Posterior vena cava (tissue), 2 donors: ENCODE measurements at regions not wholly inside any gene's neighbourhood (a gene's known extent, or its start where the extent isn't known, plus 50 kb on each side); places are given as distances from the start of the nearest gene placed in this dataset.
"Not testable (repeated sequence)": the region's sequence is repeated elsewhere in the genome, so short reads cannot be mapped to it uniquely, and the experiment has no call there.

ENCODE experiments used
- DNase-seq: peaks from one replicate; pipeline ENCODE4 v3.0.0-alpha.2; 2020; ENCODE audit warnings: low spot score
- intact Hi-C, 2 donors: fragments of 100-400 bp; cut with DNase I; formaldehyde crosslinking; loops; one replicate each; pipeline versions ENCODE4 v1.14.1 to v1.14.2; 2022 to 2023
- donor health status: DM: yes; HTN: yes; CAD: no.
- donor health status: DM: yes; HTN: yes; CAD: no.

DNA sequence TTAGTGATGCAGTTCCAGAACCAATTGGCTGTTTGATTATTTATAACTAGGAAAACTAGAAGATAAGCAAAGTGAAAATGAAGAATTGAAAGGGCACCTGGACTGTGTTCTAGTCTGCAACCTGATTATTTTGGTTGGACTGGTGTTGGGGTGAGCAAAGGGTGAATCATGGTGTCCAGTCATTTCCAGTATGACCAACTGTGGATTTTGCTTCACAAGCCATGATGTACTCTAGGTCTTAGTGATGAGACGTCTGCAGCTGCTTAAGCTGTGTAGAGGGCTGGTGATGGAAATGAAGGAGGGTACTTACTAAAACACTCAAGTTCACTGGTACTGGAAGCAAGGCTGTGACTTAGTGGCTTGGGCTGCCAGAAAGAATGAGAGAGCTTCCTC lies 193.2 kb upstream of the FRMD6 start:
- DNase-seq: no peak

DNA sequence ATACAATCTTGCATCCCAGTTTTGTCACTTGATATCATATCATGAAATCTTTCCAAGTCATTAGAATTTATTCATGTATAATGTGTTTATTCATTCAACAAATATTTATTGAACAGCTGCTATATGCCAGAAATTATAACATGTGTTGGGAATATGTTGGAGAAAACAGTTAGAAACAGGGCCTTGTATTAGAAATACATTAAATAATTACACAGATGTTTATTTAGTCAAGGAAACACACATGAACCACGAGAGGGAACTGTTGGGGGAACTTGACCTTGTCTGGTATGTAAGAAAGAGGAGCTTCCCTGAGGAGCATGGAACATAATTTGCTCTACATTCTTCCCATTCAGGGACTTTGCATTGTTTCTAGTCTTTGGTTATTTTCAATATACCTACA lies 191.7 kb upstream of the FRMD6 start:
- DNase-seq: no peak
- intact Hi-C loops: no loop called here

More for the DNA sequence above, 193.2 kb upstream of the FRMD6 start:
- intact Hi-C loops: no loop called here

- intact Hi-C loops: no loop called here
- DNase-seq: no peak
These were observed 189.5 kb upstream of the FRMD6 start for GRCh38 chr14:51462182-51462581.

GRCh38 chr14:51462706-51463105 lies 189.0 kb upstream of the FRMD6 start:
- DNase-seq: no peak
- intact Hi-C loops: no loop called here

DNA sequence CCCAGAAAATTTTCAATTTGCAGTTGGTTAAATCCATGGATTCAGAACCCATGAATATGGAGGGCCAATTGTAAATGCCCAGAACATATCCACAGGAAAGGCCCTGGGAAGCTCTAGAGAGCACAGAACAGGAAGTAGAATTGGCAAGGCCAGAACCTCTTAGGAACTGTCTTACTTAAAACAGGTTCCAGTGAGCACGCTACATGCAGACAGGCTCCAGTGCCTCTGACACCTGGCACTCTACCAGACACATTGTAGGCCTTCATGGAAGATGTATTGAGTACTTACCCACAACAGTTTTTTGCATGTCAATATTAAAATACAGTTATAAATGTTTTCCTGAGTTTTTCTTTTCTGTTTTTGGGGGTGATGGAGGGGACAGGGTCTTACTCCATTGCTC lies 188.2 kb upstream of the FRMD6 start:
- intact Hi-C loops: no loop called here
- DNase-seq: no peak

DNA sequence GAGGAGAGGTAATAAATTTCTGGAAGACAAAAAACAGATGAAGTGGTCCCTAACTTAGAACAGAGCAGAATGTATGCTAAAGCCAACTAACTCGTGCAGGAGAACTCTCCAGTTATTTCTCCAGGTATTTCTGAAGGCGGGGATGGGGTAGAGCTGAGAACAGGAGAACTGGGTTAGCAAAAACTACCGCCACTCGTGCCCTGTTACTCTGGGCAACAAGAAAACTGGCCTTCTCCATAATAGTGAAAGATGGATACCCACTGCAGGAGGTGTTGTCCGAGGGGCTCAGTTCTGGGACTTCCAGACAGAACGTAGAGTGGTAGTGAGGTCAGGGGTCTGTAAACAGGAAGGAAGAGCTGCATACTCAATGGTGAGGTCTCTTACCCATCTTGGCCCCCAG lies 187.3 kb upstream of the FRMD6 start:
- DNase-seq: no peak
- intact Hi-C loops: no loop called here

- DNase-seq: no peak
- intact Hi-C loops: no loop called here
These were observed 186.2 kb upstream of the FRMD6 start for GRCh38 chr14:51465486-51465885.

DNA sequence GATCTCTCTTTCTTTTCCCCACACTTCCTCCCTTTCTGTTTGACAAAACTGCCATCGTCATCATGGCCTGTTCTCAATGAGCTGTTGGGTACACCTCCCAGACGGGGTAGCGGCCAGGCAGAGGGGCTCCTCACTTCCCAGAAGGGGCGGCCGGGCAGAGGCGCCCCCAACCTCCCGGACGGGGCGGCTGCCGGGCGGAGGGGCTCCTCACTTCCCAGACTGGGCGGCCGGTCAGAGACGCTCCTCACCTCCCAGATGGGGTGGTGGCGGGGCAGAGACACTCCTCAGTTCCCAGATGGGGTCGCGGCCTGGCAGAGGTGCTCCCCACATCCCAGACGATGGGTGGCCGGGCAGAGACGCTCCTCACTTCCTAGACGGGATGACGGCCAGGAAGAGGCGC lies 184.3 kb upstream of the FRMD6 start:
- DNase-seq, intact Hi-C loops: not testable (repeated sequence)

- intact Hi-C loops: no loop called here
- no peak for DNase-seq
These were observed 183.2 kb upstream of the FRMD6 start for GRCh38 chr14:51468523-51468922.

- no peak for DNase-seq
- intact Hi-C loops: loop anchor here in 1 of 2 donors (5.0 kb wide), 1 partner anchor 656 kb away; no protein-coding TSS in a partner anchor
These were observed 178.8 kb upstream of the FRMD6 start for GRCh38 chr14:51472881-51473280.

GRCh38 chr14:51473351-51473750 lies 178.4 kb upstream of the FRMD6 start:
- intact Hi-C loops: loop anchor here in 1 of 2 donors (5.0 kb wide), 1 partner anchor 656 kb away; no protein-coding TSS in a partner anchor
- DNase-seq: no peak

GRCh38 chr14:51473808-51474565 lies 177.7 kb upstream of the FRMD6 start:
- no peak for DNase-seq
- intact Hi-C loops: loop anchor here in 1 of 2 donors (5.0 kb wide), 1 partner anchor 657 kb away; no protein-coding TSS in a partner anchor

GRCh38 chr14:51474854-51475253 lies 176.9 kb upstream of the FRMD6 start:
- intact Hi-C loops: loop anchor here in 1 of 2 donors (5.0 kb wide), 1 partner anchor 658 kb away; no protein-coding TSS in a partner anchor
- no peak for DNase-seq

DNA sequence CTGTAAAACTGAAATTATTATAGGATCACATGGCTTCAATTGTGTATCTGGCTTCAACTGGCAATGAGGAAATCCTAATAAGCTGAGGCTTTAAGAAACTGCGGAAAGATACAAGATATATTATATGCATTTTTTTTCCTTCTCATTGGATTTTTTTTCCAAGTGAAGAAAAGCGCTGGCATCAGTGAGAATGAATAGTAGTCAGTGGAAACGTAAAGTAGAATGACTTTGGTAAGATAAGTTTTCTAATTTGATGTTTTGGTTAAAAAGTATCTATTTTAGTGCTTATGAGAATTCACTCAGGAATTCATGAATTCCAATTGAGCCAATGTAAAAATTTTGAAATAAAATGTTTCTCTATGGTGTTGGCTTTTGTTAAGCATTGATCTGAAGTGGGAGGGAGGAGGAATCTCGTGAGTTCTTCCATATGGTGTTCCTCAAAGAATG lies 173.5 kb upstream of the FRMD6 start:
- DNase-seq: no peak

GRCh38 chr14:51479584-51480325 lies 172.0 kb upstream of the FRMD6 start:
- intact Hi-C loops: no loop called here
- DNase-seq: no peak

More for the DNA sequence above, 173.5 kb upstream of the FRMD6 start:
- intact Hi-C loops: no loop called here

GRCh38 chr14:51481643-51482042 lies 170.1 kb upstream of the FRMD6 start:
- intact Hi-C loops: no loop called here
- no peak for DNase-seq

DNA sequence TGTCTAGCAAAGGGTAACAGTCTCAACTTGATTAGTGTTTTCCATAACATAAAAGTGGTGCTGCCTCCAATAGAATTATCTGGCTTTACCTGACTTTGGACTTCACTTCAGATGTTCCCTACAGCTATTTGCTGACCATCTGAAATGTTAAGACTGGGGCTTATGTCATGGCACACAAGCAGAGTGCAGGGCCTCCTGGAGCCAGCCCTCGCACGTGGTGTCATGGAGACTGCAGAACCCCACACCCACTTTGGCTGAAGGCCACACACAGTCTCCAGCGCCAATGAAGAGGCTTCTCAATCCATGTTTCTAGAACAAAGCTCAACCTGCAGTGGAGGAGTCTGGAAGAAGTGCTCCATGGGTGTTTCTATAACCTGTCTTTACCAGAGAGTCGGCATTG lies 169.6 kb upstream of the FRMD6 start:
- no peak for DNase-seq
- intact Hi-C loops: no loop called here

- intact Hi-C loops: no loop called here
- DNase-seq: no peak
These were observed 167.2 kb upstream of the FRMD6 start for GRCh38 chr14:51484485-51484884.

GRCh38 chr14:51485733-51486132 lies 166.0 kb upstream of the FRMD6 start:
- DNase-seq: no peak
- intact Hi-C loops: no loop called here

DNA sequence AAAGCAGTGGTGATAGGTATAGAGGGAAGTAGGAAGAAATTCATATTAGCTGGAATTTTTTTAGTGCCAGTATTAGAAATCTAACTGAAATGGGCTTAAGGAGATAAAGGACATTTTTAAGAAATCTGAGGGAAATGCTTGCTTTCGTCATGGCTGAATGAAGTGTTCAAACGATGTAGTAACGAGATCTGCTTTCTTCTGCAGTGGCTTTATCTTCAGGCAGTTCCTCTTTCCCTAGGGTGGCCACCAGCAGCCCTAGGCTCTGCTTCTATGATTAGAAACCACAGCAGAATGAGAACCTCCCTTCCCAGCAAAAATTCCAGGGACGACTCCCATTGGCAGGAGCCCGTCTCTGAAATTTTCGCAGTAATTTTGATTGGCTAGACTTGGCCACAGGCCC lies 163.9 kb upstream of the FRMD6 start:
- DNase-seq: no peak
- intact Hi-C loops: loop anchor here in 1 of 2 donors (1.0 kb wide), 1 partner anchor 32 kb away; no protein-coding TSS in a partner anchor
